ENCODE measurements at regions not wholly inside any gene's neighbourhood (a gene's known extent, or its start where the extent isn't known, plus 50 kb on each side); places are given as distances from the start of the nearest gene placed in this dataset.

GRCh38 chr7:145957160-145957890 is 159.3 kb upstream of the CNTNAP2 start:
- Histone ChIP-seq H3K9me3 (replicated peaks in 1 of 11) (peaks cover 0 to 11% (median 0%) of the 10 kb centered on the region in 11 experiments; a peak in 5 of 22 replicates), H3K27me3 (no peaks in the 10 kb centered on the region), H3K4me3 (no peak overlapping the region), H3K4me2 (peak overlapping the region in 8 of 11 experiments; percentile 7 to 50 (median 21); a peak in 9 of 22 replicates), H3K27ac (peak overlapping the region in 2 of 11 experiments; percentile 27 to 30; a peak in 3 of 22 replicates), H4K20me1 (no peaks in the 10 kb centered on the region), H3K4me1 (peaks cover 0 to 23% (median 14%) of the 10 kb centered on the region in 10 experiments; a peak in 14 of 20 replicates), H3K9ac (no peak overlapping the region), H3K36me3 (no peaks in the 10 kb centered on the region)
- no peak for TF ChIP-seq Cebpa-rat (IDR thresholded peaks at IDR 0.05)

- no peaks in the 10 kb centered on the region for H4K20me1 ChIP-seq
- no peak overlapping the region for H3K9ac ChIP-seq
- no peak overlapping the region for H3K4me2 ChIP-seq
- H3K27ac ChIP-seq, result no peak overlapping the region
- no peak for TF ChIP-seq Cebpa-rat (IDR thresholded peaks at IDR 0.05)
- no peaks in the 10 kb centered on the region for H3K36me3 ChIP-seq
- H3K4me3 ChIP-seq, result no peak overlapping the region
- H3K9me3 ChIP-seq (replicated peaks in 1 of 11), result no peaks in the 10 kb centered on the region
- no peaks in the 10 kb centered on the region for H3K27me3 ChIP-seq
- H3K4me1 ChIP-seq, result peaks cover 0 to 10% (median 3%) of the 10 kb centered on the region in 10 experiments; a peak in 11 of 20 replicates
Measured at GRCh38 chr7:145951566-145951965, 165.0 kb upstream of the CNTNAP2 start.

GRCh38 chr7:145928937-145929336 is 187.7 kb upstream of the CNTNAP2 start:
- peak overlapping the region in 8 of 11 experiments; percentile 51 to 71 (median 60); a peak in 16 of 22 replicates for H3K27ac ChIP-seq
- no peaks in the 10 kb centered on the region; a peak in 1 of 22 replicates for H3K27me3 ChIP-seq
- H3K9me3 ChIP-seq (replicated peaks in 1 of 11), result peaks cover 2 to 25% (median 9%) of the 10 kb centered on the region in 11 experiments; a peak in 13 of 22 replicates
- H3K9ac ChIP-seq, result no peak overlapping the region
- peak overlapping the region; percentile 28 to 65 (median 43); a peak in 21 of 22 replicates for H3K4me2 ChIP-seq
- no peak overlapping the region for H3K4me3 ChIP-seq
- no peaks in the 10 kb centered on the region for H3K36me3 ChIP-seq
- H3K4me1 ChIP-seq, result peaks cover 8 to 18% (median 13%) of the 10 kb centered on the region in 10 experiments; a peak in 17 of 20 replicates
- no peaks in the 10 kb centered on the region for H4K20me1 ChIP-seq
- TF ChIP-seq Cebpa-rat (IDR thresholded peaks at IDR 0.05), result peak in 9 of 11 experiments; percentile 74 to 96 (median 89); a peak in 18 of 22 replicates

- Histone ChIP-seq H3K27me3 (no peaks in the 10 kb centered on the region), H3K9ac (no peak overlapping the region), H3K36me3 (peaks cover 0 to 5% (median 0%) of the 10 kb centered on the region in 11 experiments; a peak in 1 of 22 replicates), H3K4me3 (no peak overlapping the region), H4K20me1 (no peaks in the 10 kb centered on the region), H3K4me2 (no peak overlapping the region), H3K9me3 (replicated peaks in 1 of 11) (peaks cover 41 to 61% (median 51%) of the 10 kb centered on the region in 11 experiments), H3K4me1 (no peaks in the 10 kb centered on the region), H3K27ac (no peak overlapping the region)
- no peak for TF ChIP-seq Cebpa-rat (IDR thresholded peaks at IDR 0.05)
Measured at GRCh38 chr7:145919712-145920111, 196.9 kb upstream of the CNTNAP2 start.

- TF ChIP-seq Cebpa-rat (IDR thresholded peaks at IDR 0.05), result no peak
- Histone ChIP-seq H3K27me3 (no peaks in the 10 kb centered on the region), H3K9ac (no peak overlapping the region), H3K27ac (no peak overlapping the region), H3K36me3 (peaks cover 0 to 5% (median 0%) of the 10 kb centered on the region in 11 experiments; a peak in 1 of 22 replicates), H3K4me2 (no peak overlapping the region), H3K4me3 (no peak overlapping the region), H4K20me1 (no peaks in the 10 kb centered on the region), H3K4me1 (peaks cover 0 to 5% (median 1%) of the 10 kb centered on the region in 10 experiments; a peak in 10 of 20 replicates), H3K9me3 (replicated peaks in 1 of 11) (peaks cover 62 to 78% (median 71%) of the 10 kb centered on the region in 11 experiments)
Measured at GRCh38 chr7:145916776-145917175, 199.8 kb upstream of the CNTNAP2 start.

- no peaks in the 10 kb centered on the region for H3K27me3 ChIP-seq
- H3K9ac ChIP-seq, result no peak overlapping the region
- no peak overlapping the region for H3K4me3 ChIP-seq
- peaks cover 0 to 5% (median 0%) of the 10 kb centered on the region in 11 experiments; a peak in 1 of 22 replicates for H3K36me3 ChIP-seq
- H3K27ac ChIP-seq, result no peak overlapping the region
- no peak overlapping the region for H3K4me2 ChIP-seq
- no peaks in the 10 kb centered on the region for H4K20me1 ChIP-seq
- H3K4me1 ChIP-seq, result peaks cover 9 to 16% (median 12%) of the 10 kb centered on the region in 10 experiments
- no peak for TF ChIP-seq Cebpa-rat (IDR thresholded peaks at IDR 0.05)
- H3K9me3 ChIP-seq (replicated peaks in 1 of 11), result peaks cover 54 to 74% (median 66%) of the 10 kb centered on the region in 11 experiments
Measured at GRCh38 chr7:145915679-145916078, 200.9 kb upstream of the CNTNAP2 start.

GRCh38 chr7:145909991-145910513 is 206.5 kb upstream of the CNTNAP2 start:
- peak overlapping the region; percentile 64 to 96 (median 90) for H3K27ac ChIP-seq
- H3K9me3 ChIP-seq (replicated peaks in 1 of 11), result peaks cover 23 to 57% (median 32%) of the 10 kb centered on the region in 11 experiments; a peak in 21 of 22 replicates
- H3K4me3 ChIP-seq, result peak overlapping the region in 1 of 10 experiments; percentile 13; a peak in 5 of 20 replicates
- TF ChIP-seq Cebpa-rat (IDR thresholded peaks at IDR 0.05), result peak in 9 of 11 experiments; percentile 54 to 96 (median 88); a peak in 16 of 22 replicates
- no peaks in the 10 kb centered on the region for H3K27me3 ChIP-seq
- H3K9ac ChIP-seq, result peak overlapping the region; percentile 29 to 73 (median 59); a peak in 16 of 22 replicates
- H3K4me1 ChIP-seq, result peaks cover 23 to 42% (median 37%) of the 10 kb centered on the region in 10 experiments
- H4K20me1 ChIP-seq, result no peaks in the 10 kb centered on the region
- peak overlapping the region in 10 of 11 experiments; percentile 9 to 81 (median 65); a peak in 16 of 22 replicates for H3K4me2 ChIP-seq
- H3K36me3 ChIP-seq, result no peaks in the 10 kb centered on the region

GRCh38 chr7:145903658-145904057 is 212.9 kb upstream of the CNTNAP2 start:
- no peak overlapping the region for H3K27ac ChIP-seq
- TF ChIP-seq Cebpa-rat (IDR thresholded peaks at IDR 0.05), result no peak
- H3K27me3 ChIP-seq, result no peaks in the 10 kb centered on the region
- H3K9me3 ChIP-seq (replicated peaks in 1 of 11), result peaks cover 21 to 53% (median 27%) of the 10 kb centered on the region in 11 experiments
- H3K4me3 ChIP-seq, result no peak overlapping the region
- no peak overlapping the region for H3K9ac ChIP-seq
- H3K4me1 ChIP-seq, result peaks cover 6 to 11% (median 9%) of the 10 kb centered on the region in 10 experiments
- H3K4me2 ChIP-seq, result no peak overlapping the region
- H4K20me1 ChIP-seq, result no peaks in the 10 kb centered on the region
- no peaks in the 10 kb centered on the region for H3K36me3 ChIP-seq

- no peak for TF ChIP-seq Cebpa-rat (IDR thresholded peaks at IDR 0.05)
- H3K9ac ChIP-seq, result no peak overlapping the region
- no peaks in the 10 kb centered on the region for H4K20me1 ChIP-seq
- peaks cover 20 to 44% (median 25%) of the 10 kb centered on the region in 11 experiments for H3K9me3 ChIP-seq (replicated peaks in 1 of 11)
- H3K4me2 ChIP-seq, result no peak overlapping the region
- peak overlapping the region in 3 of 11 experiments; percentile 12 to 31 (median 20); a peak in 2 of 22 replicates for H3K27ac ChIP-seq
- no peaks in the 10 kb centered on the region for H3K36me3 ChIP-seq
- H3K4me3 ChIP-seq, result no peak overlapping the region
- no peaks in the 10 kb centered on the region for H3K27me3 ChIP-seq
- H3K4me1 ChIP-seq, result no peaks in the 10 kb centered on the region
Measured at GRCh38 chr7:145902123-145902522, 214.5 kb upstream of the CNTNAP2 start.
